Karpas-422 (cell line): ENCODE measurements at regions not wholly inside any gene's neighbourhood (a gene's known extent, or its start where the extent isn't known, plus 50 kb on each side); places are given as distances from the start of the nearest gene placed in this dataset.

Experiments used
- DNase-seq: peaks from one replicate; pipeline ENCODE4 v3.0.0-alpha.2; 2015
- H2AFZ ChIP-seq: fragments of 200-600 bp; sonication (generic); 2 replicates; pipeline ENCODE4 v1.6.1; 2014; ENCODE audit warnings: antibody characterized with exemption, low read length, mixed read lengths
- H3K27ac ChIP-seq: fragments of 200-600 bp; sonication (generic); 2 replicates; pipeline ENCODE4 v1.5.1; 2014; ENCODE audit warnings: mild to moderate bottlenecking, low read length, moderate library complexity
- H3K27me3 ChIP-seq: fragments of 200-600 bp; sonication (generic); 2 replicates; pipeline ENCODE4 v1.6.1; 2014; ENCODE audit warnings: low read length, mixed read lengths
- H3K36me3 ChIP-seq: fragments of 200-600 bp; sonication (generic); 2 replicates; pipeline ENCODE4 v1.6.1; 2014; ENCODE audit warnings: low read length, mixed read lengths; ENCODE audit not compliant: insufficient read depth
- H3K4me1 ChIP-seq: fragments of 200-600 bp; sonication (generic); 2 replicates; pipeline ENCODE4 v1.6.1; 2014; ENCODE audit warnings: mild to moderate bottlenecking, low read length, mixed read lengths
- H3K4me2 ChIP-seq: fragments of 200-600 bp; sonication (generic); 2 replicates; pipeline ENCODE4 v1.6.1; 2014; ENCODE audit warnings: low read length, low read depth, mild to moderate bottlenecking; ENCODE audit not compliant: poor library complexity, severe bottlenecking
- H3K4me3 ChIP-seq: fragments of 200-600 bp; sonication (generic); 2 replicates; pipeline ENCODE4 v1.5.1; 2014; ENCODE audit warnings: mild to moderate bottlenecking, antibody characterized with exemption, low read length, mixed read lengths
- H3K79me2 ChIP-seq: fragments of 200-600 bp; sonication (generic); 2 replicates; pipeline ENCODE4 v1.6.1; 2014; ENCODE audit warnings: mild to moderate bottlenecking, low read length, mixed read lengths
- H3K9ac ChIP-seq: fragments of 200-600 bp; sonication (generic); 2 replicates; pipeline ENCODE4 v1.6.0; 2014; ENCODE audit warnings: low read length
- H3K9me2 ChIP-seq: fragments of 200-600 bp; sonication (generic), shearing (Covaris generic); replicated peaks from 2 replicates; pipeline ENCODE4 v1.6.0; 2014; ENCODE audit warnings: mild to moderate bottlenecking, low read length, moderate library complexity; ENCODE audit not compliant: insufficient read depth
- H3K9me3 ChIP-seq: fragments of 300-700, 200-600 bp; sonication (generic); 2 replicates; pipeline ENCODE4 v1.6.1; 2014; ENCODE audit warnings: low read length, mixed read lengths
- H4K20me1 ChIP-seq: fragments of 200-600 bp; sonication (generic); 2 replicates; pipeline ENCODE4 v1.6.1; 2014; ENCODE audit warnings: mild to moderate bottlenecking, antibody characterized with exemption, low read length, low read depth; ENCODE audit not compliant: insufficient read depth

DNA sequence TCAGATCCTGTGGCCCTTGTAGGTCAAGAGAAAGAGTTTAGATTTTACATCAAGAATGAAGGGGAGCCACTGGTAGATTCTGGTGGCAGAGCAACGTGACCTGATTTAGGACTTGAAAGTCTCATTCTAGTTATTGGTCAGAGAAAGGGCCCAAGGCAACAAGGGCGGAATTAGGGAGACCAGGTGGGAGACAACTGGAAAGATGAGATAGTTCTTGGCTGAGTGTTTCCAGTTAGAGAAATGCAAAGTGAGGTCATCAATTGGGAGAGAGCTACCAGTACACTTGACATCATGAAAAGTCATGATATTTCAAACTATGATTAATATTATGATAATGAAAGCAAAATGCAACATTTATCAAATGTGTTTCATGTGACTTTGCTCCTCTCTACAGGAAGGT, 147.2 kb upstream of the FAM20A start:
- H3K4me2 ChIP-seq = no peak overlapping the region
- H3K4me3 ChIP-seq = no peak overlapping the region
- H2AFZ ChIP-seq = no peak overlapping the region
- H3K27me3 ChIP-seq = no peaks in the 10 kb centered on the region
- no peaks in the 10 kb centered on the region for H3K79me2 ChIP-seq
- no peak for DNase-seq
- H4K20me1 ChIP-seq = no peaks in the 10 kb centered on the region
- no peaks in the 10 kb centered on the region for H3K4me1 ChIP-seq
- no peak overlapping the region for H3K27ac ChIP-seq
- no peaks in the 10 kb centered on the region for H3K9me2 ChIP-seq
- H3K9me3 ChIP-seq = no peaks in the 10 kb centered on the region
- H3K36me3 ChIP-seq = no peaks in the 10 kb centered on the region
- no peak overlapping the region for H3K9ac ChIP-seq

DNA sequence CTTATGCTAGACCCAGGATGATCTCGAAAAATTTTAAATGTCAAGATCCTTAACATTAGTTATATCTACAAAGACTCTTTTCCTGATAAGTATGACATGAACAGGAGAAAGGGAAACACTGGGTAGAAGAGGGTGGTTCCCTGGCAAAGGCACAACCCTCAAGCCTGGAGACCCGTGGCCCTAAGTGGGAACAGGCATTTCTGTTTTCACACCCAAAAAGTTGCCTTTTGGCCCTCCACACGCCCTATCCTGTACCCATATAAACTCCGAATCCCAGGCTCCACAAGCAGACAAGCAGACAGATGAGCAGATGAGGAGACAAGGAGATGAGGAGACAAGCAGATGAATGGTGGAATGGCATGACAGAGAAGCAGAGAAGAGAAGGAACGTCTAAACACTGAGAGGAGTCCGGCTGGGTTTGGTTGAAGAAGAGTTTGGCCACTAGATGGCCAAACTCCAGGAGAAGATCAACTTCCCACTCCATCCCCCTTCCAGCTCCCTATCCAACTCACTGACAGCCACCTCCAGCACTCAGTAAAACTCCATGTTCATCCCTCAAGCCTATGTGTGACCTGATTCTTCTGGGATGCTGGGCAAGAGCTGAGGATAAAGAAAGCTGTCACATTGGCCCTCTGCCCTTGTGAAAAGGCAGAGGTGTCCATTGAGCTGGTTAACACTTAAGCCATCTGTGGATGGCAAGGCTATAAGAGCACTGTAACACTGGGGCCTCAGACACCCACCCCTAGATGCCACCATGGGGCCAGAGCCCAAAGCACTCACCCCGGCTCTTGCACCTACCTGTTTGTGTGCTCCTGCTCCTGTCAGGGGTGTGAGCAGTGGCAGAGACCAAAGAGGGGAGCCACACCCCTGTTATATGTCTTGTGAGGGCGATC, 139.6 kb upstream of the FAM20A start:
- no peak for DNase-seq
- 0 out of 2 replicates have a peak, but pooled peaks cover 2% of the 10 kb centered on the region for H3K27me3 ChIP-seq
- no peaks in the 10 kb centered on the region for H3K9me2 ChIP-seq
- no peaks in the 10 kb centered on the region for H3K9me3 ChIP-seq
- no peak overlapping the region for H3K9ac ChIP-seq
- H3K4me1 ChIP-seq = no peaks in the 10 kb centered on the region
- no peaks in the 10 kb centered on the region for H3K79me2 ChIP-seq
- H3K4me2 ChIP-seq = no peak overlapping the region
- H3K36me3 ChIP-seq = no peaks in the 10 kb centered on the region
- no peak overlapping the region for H3K27ac ChIP-seq
- H3K4me3 ChIP-seq = no peak overlapping the region
- H2AFZ ChIP-seq = no peak overlapping the region
- no peaks in the 10 kb centered on the region for H4K20me1 ChIP-seq

DNA sequence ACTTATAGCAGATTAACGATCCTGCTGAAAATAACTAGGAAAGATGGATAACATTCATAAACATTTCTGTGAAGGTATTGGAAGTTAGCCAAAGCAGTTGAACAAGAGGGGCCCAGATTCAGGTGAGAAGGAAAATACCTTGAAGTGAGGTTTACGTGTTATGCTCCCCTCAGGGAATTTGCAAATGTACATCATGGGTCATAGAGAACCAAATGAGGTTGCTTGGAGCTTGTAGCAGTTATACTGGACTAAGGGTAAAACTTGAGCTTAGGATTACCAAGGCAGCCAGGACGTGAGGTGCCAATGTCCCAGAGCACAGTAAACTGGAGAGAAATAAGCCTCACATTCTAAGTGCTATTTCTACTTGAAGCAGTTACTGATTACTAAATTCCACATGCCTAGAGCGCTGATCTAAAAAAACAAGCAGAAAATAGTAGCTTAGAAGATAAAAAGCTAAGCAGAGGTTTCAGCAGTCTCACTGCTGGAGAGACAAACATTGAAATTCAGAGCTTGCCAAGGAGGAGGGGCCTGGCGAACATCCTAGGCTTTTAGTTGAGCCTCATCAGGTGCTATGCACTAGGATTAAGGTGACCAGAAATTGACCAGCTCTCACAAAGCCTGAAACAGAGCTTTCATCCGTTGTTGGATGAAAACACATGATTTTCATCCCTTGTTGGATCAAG, 136.7 kb upstream of the FAM20A start:
- Histone ChIP-seq H3K9ac (no peak overlapping the region), H3K27me3 (peaks cover 2% of the 10 kb centered on the region; the same call in 1 of the 2 replicates), H3K4me2 (no peak overlapping the region), H4K20me1 (no peaks in the 10 kb centered on the region), H3K79me2 (no peaks in the 10 kb centered on the region), H3K9me2 (no peaks in the 10 kb centered on the region), H2AFZ (no peak overlapping the region), H3K4me3 (no peak overlapping the region), H3K36me3 (no peaks in the 10 kb centered on the region), H3K4me1 (no peaks in the 10 kb centered on the region), H3K27ac (no peak overlapping the region), H3K9me3 (no peaks in the 10 kb centered on the region)
- DNase-seq = no peak

DNA sequence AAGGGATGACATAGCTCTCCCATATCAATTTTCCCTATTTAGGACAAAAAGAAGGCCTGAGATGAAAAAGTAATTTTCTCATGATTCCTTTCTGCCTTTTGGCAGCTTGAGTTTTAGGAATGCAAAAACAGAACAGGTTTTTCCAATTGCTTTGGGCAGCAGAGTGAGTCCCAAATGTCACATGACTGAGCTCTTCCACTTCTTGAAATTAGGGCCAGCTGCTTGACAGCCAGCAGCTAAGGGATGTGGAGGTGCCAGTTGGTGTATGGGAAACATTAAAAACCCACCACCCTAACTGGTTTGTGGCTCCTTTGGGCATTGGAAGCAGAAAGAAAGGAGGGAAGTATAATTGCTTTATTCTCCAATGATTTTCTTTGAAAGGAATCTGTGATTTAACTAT, 133.8 kb upstream of the FAM20A start:
- Histone ChIP-seq H3K4me1 (no peaks in the 10 kb centered on the region), H3K4me3 (no peak overlapping the region), H3K36me3 (no peaks in the 10 kb centered on the region), H3K79me2 (no peaks in the 10 kb centered on the region), H3K9me3 (no peaks in the 10 kb centered on the region), H4K20me1 (no peaks in the 10 kb centered on the region), H2AFZ (no peak overlapping the region), H3K9me2 (no peaks in the 10 kb centered on the region; the same call in 1 of the 2 replicates), H3K9ac (no peak overlapping the region), H3K4me2 (no peak overlapping the region), H3K27me3 (peaks cover 2% of the 10 kb centered on the region; the same call in 1 of the 2 replicates), H3K27ac (no peak overlapping the region)
- DNase-seq = no peak

DNA sequence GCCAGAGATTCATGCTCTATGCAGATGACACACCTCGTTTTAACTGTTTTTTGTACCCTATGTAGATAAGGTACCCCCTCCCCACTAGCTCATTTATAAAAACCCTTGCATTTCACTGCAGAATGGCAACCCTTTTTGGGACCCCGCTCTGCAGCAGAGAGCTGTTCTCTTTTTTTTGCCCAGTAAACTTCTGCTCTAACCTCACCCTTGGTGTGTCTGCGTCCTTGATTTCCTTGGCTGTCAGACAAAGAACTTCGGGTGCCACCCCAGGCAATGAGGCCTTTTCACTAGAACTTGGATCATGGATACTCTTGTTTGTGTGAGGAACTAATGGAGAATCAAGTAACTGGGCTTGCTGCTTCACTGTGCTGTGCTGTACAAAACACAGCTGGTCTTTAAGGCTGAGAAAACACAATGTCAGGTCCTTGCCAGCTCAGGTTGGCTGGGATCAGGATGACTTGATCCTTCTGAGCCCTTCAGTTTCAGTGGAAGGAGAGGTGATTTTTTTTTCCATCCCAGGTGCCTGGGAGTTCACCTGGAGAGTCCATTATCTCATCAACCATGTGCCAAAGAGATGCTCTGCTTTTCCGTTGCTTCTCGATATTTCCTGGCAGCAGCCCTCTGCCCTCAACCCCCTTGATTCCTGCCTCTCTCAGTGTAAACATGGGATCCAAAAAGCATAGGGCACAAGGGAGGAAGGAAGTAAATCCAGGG, 133.2 kb upstream of the FAM20A start:
- H3K4me1 ChIP-seq = no peaks in the 10 kb centered on the region
- H3K4me2 ChIP-seq = no peak overlapping the region
- no peaks in the 10 kb centered on the region for H3K36me3 ChIP-seq
- peaks cover 2% of the 10 kb centered on the region; the same call in 1 of the 2 replicates for H3K27me3 ChIP-seq
- DNase-seq = no peak
- no peaks in the 10 kb centered on the region for H3K9me3 ChIP-seq
- H3K9me2 ChIP-seq = no peaks in the 10 kb centered on the region; the same call in 1 of the 2 replicates
- no peak overlapping the region for H3K9ac ChIP-seq
- H2AFZ ChIP-seq = no peak overlapping the region
- H4K20me1 ChIP-seq = no peaks in the 10 kb centered on the region
- H3K27ac ChIP-seq = no peak overlapping the region
- H3K79me2 ChIP-seq = no peaks in the 10 kb centered on the region
- no peak overlapping the region for H3K4me3 ChIP-seq

DNA sequence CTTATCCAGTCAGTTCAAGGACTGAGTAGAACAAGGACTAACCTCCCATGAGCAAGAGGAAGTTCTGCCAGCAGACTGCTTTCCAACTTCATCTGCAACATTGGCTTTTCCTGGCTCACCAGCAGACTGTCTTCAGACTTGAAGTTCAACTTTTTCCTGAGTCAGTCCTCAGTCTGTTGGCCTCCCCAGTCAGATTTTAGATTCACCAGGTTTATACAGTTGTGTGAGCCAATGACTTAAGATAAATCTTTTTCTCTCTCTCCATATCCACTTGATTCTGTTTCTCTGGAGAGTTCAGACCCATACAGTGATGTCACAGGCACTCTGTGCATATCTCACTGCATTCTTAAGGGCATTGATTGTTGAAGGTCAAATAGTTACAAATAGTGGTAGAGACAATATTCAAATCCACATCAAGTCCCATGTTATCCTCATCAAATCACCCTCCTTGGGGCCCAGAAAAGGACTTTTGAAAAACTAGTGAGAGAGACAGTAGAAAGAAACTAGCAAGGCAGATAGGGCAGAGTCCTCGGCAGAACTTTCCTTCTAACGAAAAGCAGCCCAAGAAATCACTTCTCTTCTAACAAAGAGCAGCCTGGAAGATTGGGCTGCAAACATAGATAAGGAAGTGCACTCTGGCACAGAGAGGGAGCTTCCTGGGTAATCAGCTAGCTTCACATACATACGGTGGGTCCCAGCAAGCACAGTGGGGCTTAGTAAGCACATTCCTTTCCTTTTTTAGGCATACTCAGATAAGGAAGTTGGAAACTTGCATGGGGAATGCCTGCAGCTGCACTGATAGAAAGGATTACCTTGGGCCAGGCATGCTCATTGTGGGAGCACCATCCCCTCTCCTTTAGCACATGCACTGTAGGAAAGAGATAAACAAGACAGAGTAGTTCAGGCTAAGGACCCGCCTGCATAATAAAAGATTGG, 132.3 kb upstream of the FAM20A start:
- Histone ChIP-seq H3K4me3 (no peak overlapping the region), H3K4me1 (no peaks in the 10 kb centered on the region), H3K79me2 (no peaks in the 10 kb centered on the region), H3K27ac (no peak overlapping the region), H3K36me3 (no peaks in the 10 kb centered on the region), H3K9me2 (no peaks in the 10 kb centered on the region; the same call in 1 of the 2 replicates), H4K20me1 (no peaks in the 10 kb centered on the region), H3K9me3 (no peaks in the 10 kb centered on the region), H3K4me2 (no peak overlapping the region), H3K9ac (no peak overlapping the region), H3K27me3 (peaks cover 2% of the 10 kb centered on the region; the same call in 1 of the 2 replicates), H2AFZ (no peak overlapping the region)
- DNase-seq = no peak

DNA sequence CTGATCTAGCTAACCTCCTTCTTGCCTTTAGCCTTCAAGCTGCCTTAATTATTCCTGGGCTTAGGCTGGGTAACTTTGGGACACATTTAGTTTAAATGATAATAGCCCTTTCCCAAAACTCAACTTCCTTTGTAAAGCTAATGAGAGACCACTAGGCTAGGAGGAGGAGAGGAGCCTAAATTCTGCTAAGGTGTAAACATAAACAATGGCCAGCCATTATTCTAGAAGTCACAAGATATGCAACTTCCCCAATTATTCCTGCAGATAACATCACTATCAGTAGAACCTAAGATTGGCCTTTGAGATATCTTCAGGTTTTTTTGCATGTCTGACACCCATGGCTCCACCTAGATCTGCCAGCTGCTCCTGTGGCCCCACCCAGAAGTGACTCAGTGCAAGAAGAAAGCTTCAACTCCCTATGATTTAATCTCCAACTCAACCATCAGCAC, 131.2 kb upstream of the FAM20A start:
- Histone ChIP-seq H3K27ac (no peak overlapping the region), H3K9me2 (no peaks in the 10 kb centered on the region; the same call in 1 of the 2 replicates), H2AFZ (no peak overlapping the region), H3K36me3 (no peaks in the 10 kb centered on the region), H3K4me1 (no peaks in the 10 kb centered on the region), H3K4me3 (no peak overlapping the region), H3K9ac (no peak overlapping the region), H3K9me3 (no peaks in the 10 kb centered on the region), H3K27me3 (no peaks in the 10 kb centered on the region; the same call in 1 of the 2 replicates), H4K20me1 (no peaks in the 10 kb centered on the region), H3K4me2 (no peak overlapping the region), H3K79me2 (no peaks in the 10 kb centered on the region)
- DNase-seq = no peak
